ENCODE measurements at regions not wholly inside any gene's neighbourhood (a gene's known extent, or its start where the extent isn't known, plus 50 kb on each side); places are given as distances from the start of the nearest gene placed in this dataset.

DNA sequence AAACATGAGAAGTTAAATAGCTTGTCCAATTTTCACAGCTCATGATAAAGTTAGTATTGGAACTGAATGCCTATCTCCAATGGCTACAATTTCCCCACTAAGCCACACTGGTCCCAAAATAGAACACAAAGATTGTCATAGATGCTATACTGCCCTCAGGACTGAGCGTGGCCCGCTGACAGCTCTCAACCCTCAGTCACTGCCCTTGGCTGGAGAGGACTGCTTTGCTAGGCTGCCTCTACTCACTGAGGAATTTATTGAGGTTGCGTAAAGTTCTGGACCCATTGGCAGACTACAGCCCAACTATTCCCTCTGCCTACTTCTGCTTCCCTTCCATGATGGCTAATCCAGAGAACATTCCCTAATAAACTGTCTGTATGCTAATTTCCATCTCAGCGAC is 165.5 kb upstream of the BET1 start:
- no peaks in the 10 kb centered on the region for H3K36me3 Mint-ChIP-seq (ENCODE audit: low read depth)
- peaks cover 12% of the 10 kb centered on the region for H3K9me3 Mint-ChIP-seq
- intact Hi-C loops (cut with micrococcal nuclease) = loop anchor here (10.0 kb wide), 1 partner anchor 605 kb away; no protein-coding TSS in a partner anchor
- no peak overlapping the region for H3K27ac Mint-ChIP-seq
- H3K4me1 Mint-ChIP-seq (ENCODE audit: low read depth) = no peaks in the 10 kb centered on the region
- no peaks in the 10 kb centered on the region for H3K27me3 Mint-ChIP-seq
- H3K4me3 Mint-ChIP-seq = no peak overlapping the region

DNA sequence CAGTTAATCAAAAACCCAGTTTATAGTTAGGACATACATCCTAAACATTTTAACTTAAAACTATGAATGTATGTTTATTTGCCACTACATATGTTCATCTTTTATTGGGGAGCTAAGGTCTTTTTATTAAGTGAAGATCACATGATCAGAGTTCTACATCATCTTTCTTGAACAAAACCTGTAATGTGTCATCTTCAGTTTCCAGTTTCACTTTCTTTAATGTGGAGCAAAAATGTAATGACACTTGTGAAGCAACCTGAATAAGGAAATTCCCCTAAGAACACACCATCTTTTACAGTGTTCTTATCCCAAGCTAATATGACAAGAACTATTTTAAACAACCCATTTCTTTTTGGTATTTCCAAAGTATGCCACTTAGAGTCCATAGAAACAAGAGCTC is 166.7 kb upstream of the BET1 start:
- Mint-ChIP-seq H3K4me3 (no peak overlapping the region), H3K27ac (no peak overlapping the region), H3K36me3 (ENCODE audit: low read depth) (no peaks in the 10 kb centered on the region), H3K9me3 (peaks cover 7% of the 10 kb centered on the region), H3K27me3 (no peaks in the 10 kb centered on the region), H3K4me1 (ENCODE audit: low read depth) (no peaks in the 10 kb centered on the region)
- intact Hi-C loops (cut with micrococcal nuclease) = no loop called here

DNA sequence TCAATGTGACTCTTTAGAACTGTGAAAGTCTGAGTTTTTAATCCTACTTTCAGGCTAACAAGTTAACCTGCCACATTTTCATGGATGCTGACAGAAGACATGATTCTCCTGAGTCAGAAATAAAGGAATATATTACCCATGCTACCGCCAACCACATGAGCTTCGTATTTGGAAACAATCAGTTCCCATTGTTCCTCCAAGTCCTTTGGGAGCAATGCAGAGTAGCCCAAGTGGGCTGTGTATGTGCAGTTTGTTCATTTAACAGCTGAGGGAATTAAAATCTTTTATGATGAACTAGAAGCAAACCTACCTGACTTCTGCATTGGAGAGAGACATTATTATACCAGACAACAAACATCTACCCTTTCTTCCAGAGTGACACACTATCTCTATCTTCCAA is 169.3 kb upstream of the BET1 start:
- Mint-ChIP-seq H3K27ac (no peak overlapping the region), H3K36me3 (ENCODE audit: low read depth) (no peaks in the 10 kb centered on the region), H3K4me3 (no peak overlapping the region), H3K9me3 (no peaks in the 10 kb centered on the region), H3K27me3 (no peaks in the 10 kb centered on the region), H3K4me1 (ENCODE audit: low read depth) (peaks cover 14% of the 10 kb centered on the region)
- intact Hi-C loops (cut with micrococcal nuclease) = no loop called here

DNA sequence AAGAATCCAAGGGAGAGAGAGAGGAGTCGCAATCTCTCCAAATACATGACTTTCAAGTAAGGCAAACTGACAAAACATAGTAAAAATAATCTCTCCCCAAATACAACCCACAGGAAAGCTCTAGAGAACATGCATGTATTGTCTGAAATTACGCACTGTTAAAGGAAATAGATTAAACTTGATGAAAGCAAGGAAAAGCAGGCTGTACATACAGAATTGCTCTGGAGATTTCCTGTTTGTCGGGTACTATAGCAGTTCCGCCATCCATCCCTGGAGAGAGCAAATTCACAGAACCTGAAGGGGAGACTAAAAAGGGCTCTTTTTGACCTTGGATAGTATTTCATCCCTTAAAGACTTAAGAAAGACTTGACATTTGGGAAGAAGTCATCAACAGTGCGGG is 170.2 kb upstream of the BET1 start:
- intact Hi-C loops (cut with micrococcal nuclease) = no loop called here
- peaks cover 14% of the 10 kb centered on the region for H3K4me1 Mint-ChIP-seq (ENCODE audit: low read depth)
- H3K27me3 Mint-ChIP-seq = no peaks in the 10 kb centered on the region
- H3K36me3 Mint-ChIP-seq (ENCODE audit: low read depth) = no peaks in the 10 kb centered on the region
- H3K27ac Mint-ChIP-seq = no peak overlapping the region
- no peak overlapping the region for H3K4me3 Mint-ChIP-seq
- H3K9me3 Mint-ChIP-seq = no peaks in the 10 kb centered on the region

DNA sequence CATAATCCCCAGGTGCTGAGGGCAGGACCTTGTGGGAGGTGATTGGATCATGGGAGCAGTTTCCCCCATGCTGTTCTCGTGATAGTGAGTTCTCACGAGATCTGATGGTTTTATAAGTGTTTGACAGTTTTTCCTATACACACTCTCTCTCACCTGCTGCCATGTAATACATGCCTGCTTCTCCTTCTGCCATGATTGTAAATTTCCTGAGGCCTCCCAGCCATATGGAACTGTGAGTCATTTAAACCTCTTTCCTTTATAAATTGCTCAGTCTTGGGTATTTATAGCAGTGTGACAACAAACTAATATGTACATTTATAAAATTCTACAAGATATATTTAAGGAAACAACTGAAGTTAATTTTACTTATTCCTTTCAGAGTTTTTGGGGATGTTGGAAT is 170.8 kb upstream of the BET1 start:
- peaks cover 14% of the 10 kb centered on the region for H3K4me1 Mint-ChIP-seq (ENCODE audit: low read depth)
- no peak overlapping the region for H3K4me3 Mint-ChIP-seq
- no peak overlapping the region for H3K27ac Mint-ChIP-seq
- no peaks in the 10 kb centered on the region for H3K9me3 Mint-ChIP-seq
- H3K27me3 Mint-ChIP-seq = no peaks in the 10 kb centered on the region
- intact Hi-C loops (cut with micrococcal nuclease) = no loop called here
- H3K36me3 Mint-ChIP-seq (ENCODE audit: low read depth) = no peaks in the 10 kb centered on the region

DNA sequence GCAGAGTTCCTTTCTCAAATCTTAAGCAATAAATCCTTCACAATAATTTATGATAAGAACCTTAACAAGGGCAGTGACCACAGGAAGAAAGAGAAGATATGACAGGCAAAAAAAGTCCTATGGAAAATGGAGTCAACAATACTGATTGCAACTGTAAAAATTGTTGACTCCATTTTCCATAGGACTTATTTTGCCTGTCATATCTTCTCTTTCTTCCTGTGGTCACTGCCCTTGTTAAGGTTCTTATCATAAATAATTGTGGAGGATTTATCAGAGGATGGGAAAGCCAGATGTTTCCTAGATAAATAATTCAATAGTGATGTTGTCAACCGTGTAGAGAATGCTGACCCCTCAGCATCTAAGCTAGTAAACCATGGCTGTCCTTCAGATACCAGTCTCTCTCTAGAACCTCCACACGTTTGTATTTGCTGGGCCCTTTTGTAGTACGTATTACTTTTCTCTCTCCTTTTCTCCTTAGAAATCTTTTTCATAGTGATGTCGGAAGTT is 172.6 kb upstream of the BET1 start:
- Mint-ChIP-seq H3K27me3 (no peaks in the 10 kb centered on the region), H3K36me3 (ENCODE audit: low read depth) (no peaks in the 10 kb centered on the region), H3K27ac (no peak overlapping the region), H3K4me1 (ENCODE audit: low read depth) (peaks cover 14% of the 10 kb centered on the region), H3K4me3 (no peak overlapping the region), H3K9me3 (no peaks in the 10 kb centered on the region)
- intact Hi-C loops (cut with micrococcal nuclease) = no loop called here

DNA sequence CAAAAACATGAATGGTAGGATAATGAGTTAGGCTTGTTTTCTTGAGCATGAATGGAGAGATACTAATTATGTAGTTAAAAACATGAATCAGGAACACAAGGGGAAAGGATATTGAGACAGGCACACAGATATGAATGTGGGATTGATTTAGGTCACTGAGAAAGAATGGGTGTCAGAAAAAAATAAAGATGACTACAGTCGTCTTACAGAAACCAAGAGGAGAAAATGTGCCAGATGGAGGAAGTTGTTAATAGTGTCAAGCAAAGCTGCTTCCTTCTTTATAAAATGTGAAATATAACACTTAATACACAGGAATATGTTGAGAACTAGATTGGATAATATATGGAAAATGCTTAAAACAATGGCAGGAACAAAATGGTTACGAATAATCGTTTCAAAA is 173.3 kb upstream of the BET1 start:
- Mint-ChIP-seq H3K4me1 (ENCODE audit: low read depth) (peaks cover 14% of the 10 kb centered on the region), H3K27ac (peak overlapping the region; percentile 9), H3K9me3 (no peaks in the 10 kb centered on the region), H3K36me3 (ENCODE audit: low read depth) (no peaks in the 10 kb centered on the region), H3K4me3 (no peak overlapping the region), H3K27me3 (no peaks in the 10 kb centered on the region)
- intact Hi-C loops (cut with micrococcal nuclease) = no loop called here

DNA sequence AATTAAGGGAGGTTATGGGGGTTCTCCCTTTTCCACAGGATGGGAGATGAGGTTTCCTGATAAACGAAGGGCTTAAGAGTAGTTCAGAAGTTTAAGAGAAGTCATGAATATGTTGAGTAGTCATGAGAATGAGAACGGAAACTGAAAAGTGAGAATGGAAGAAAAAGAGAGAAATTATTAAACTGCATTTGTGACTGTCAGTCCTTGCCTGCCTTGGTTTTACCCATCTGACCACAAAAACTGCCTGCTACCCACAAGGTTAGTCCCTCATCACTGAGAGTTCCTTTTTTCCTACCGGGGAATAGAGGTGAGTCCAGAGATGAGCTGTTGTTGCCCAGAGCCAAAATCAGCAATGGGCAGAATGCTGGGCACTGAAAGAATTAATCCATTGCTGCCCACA is 174.1 kb upstream of the BET1 start:
- intact Hi-C loops (cut with micrococcal nuclease) = no loop called here
- no peaks in the 10 kb centered on the region for H3K36me3 Mint-ChIP-seq (ENCODE audit: low read depth)
- peak overlapping the region; percentile 9 for H3K27ac Mint-ChIP-seq
- H3K27me3 Mint-ChIP-seq = no peaks in the 10 kb centered on the region
- H3K4me1 Mint-ChIP-seq (ENCODE audit: low read depth) = peaks cover 14% of the 10 kb centered on the region
- no peaks in the 10 kb centered on the region for H3K9me3 Mint-ChIP-seq
- no peak overlapping the region for H3K4me3 Mint-ChIP-seq

DNA sequence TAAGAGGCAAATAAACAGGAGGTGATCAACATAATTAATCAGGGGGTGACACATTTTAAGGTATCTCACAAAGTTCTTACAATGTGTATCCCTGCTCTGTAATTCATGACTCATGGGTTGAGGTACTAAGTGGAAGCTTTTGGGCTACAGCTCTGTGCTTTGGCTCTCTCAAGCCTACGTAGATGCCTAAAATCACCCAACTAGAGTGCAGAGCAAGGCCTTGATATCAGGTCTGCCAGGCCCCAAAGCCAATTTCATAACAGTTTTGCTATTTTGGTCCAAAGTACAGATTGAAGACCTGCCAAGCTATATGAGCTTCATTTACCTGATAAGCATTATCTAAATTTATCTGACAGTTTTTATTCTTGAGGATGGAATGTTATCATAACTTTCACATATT is 175.3 kb upstream of the BET1 start:
- Mint-ChIP-seq H3K4me3 (no peak overlapping the region), H3K4me1 (ENCODE audit: low read depth) (peaks cover 14% of the 10 kb centered on the region), H3K9me3 (no peaks in the 10 kb centered on the region), H3K27ac (no peak overlapping the region), H3K27me3 (no peaks in the 10 kb centered on the region), H3K36me3 (ENCODE audit: low read depth) (no peaks in the 10 kb centered on the region)
- intact Hi-C loops (cut with micrococcal nuclease) = no loop called here

DNA sequence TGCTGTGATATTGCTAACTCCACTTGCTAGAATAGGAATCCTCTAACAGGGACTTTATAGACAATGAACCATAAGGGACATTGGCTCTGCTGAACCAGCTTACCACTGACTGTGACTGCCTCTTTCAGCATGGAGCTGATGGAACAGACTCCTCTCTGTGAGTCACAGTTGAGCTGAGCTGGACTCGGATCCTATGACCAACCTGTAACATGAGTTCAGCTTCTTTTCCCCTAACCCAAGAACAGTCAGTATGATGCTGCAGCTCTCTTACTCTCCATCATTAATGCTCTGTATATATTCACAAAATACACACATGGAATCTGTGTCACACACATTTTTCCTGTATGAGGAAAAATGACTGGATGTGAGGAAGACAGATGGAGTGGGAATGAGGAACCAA is 177.9 kb upstream of the BET1 start:
- Mint-ChIP-seq H3K27ac (no peak overlapping the region), H3K27me3 (no peaks in the 10 kb centered on the region), H3K9me3 (no peaks in the 10 kb centered on the region), H3K4me1 (ENCODE audit: low read depth) (peaks cover 13% of the 10 kb centered on the region), H3K4me3 (no peak overlapping the region), H3K36me3 (ENCODE audit: low read depth) (no peaks in the 10 kb centered on the region)
- intact Hi-C loops (cut with micrococcal nuclease) = no loop called here

DNA sequence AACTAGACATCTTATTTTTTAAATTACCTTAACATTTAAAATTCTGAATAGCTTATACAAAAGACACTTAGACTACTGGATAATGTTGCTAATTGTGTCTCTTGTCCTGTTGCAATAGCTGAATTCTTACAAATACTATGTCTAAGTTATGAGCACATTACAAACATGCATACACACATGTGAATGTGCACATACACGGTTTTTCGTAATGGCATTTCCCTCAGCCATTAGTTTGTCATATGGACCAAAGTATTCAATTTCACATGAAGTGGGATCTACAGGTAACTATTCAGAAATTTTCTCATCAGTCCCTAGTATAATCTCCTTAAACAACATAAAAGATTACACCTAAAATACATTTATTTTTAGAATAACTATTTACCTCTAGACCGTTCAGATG is 178.6 kb upstream of the BET1 start:
- no peak overlapping the region for H3K4me3 Mint-ChIP-seq
- H3K27ac Mint-ChIP-seq = no peak overlapping the region
- H3K4me1 Mint-ChIP-seq (ENCODE audit: low read depth) = peaks cover 7% of the 10 kb centered on the region
- no peaks in the 10 kb centered on the region for H3K36me3 Mint-ChIP-seq (ENCODE audit: low read depth)
- H3K9me3 Mint-ChIP-seq = peaks cover 2% of the 10 kb centered on the region
- no peaks in the 10 kb centered on the region for H3K27me3 Mint-ChIP-seq
- intact Hi-C loops (cut with micrococcal nuclease) = no loop called here

DNA sequence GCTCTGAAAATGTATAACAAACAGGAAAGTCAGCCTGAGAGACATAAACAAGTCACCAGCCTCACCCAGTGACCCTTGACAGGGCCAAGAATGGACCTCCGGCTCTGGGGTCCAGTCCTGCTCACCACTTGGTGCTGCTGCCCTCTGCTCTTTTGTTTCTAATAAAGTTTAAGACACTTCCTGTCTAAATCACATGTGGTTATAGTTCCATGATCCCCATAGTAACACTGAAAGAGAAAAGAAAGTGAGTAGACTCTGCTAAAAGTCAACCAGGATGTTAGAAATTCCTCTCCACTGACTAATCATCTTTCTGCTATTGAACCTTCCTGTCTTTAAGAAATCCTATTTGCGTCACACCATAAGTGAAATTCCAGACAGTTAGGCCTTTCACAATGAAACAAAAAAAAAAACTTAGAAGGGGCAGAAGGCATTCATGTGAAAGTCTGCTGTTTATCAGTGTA is 179.2 kb upstream of the BET1 start:
- no peak overlapping the region for H3K4me3 Mint-ChIP-seq
- H3K9me3 Mint-ChIP-seq = peaks cover 8% of the 10 kb centered on the region
- intact Hi-C loops (cut with micrococcal nuclease) = no loop called here
- H3K27ac Mint-ChIP-seq = no peak overlapping the region
- no peaks in the 10 kb centered on the region for H3K27me3 Mint-ChIP-seq
- no peaks in the 10 kb centered on the region for H3K36me3 Mint-ChIP-seq (ENCODE audit: low read depth)
- peaks cover under 1% of the 10 kb centered on the region for H3K4me1 Mint-ChIP-seq (ENCODE audit: low read depth)

DNA sequence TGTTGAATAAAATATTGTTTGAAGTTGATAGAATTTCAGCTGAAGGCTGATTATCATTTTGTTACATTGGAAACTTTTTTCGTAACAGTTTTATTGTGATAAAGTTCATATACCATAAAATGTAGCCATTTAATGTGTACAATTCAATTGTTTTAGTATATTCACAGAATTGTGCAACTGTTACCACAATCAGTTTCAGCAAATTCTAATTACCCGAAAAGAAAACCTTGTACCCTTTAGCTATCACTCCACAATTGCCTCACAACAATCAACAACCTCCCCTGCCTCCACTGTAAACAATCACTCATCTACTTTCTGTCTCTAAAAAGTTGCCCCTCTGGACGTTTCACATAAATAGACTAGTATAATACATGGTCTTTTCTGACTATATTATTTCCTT is 179.7 kb upstream of the BET1 start:
- H3K4me1 Mint-ChIP-seq (ENCODE audit: low read depth) = no peaks in the 10 kb centered on the region
- H3K9me3 Mint-ChIP-seq = peaks cover 8% of the 10 kb centered on the region
- H3K27me3 Mint-ChIP-seq = no peaks in the 10 kb centered on the region
- H3K27ac Mint-ChIP-seq = no peak overlapping the region
- H3K4me3 Mint-ChIP-seq = no peak overlapping the region
- intact Hi-C loops (cut with micrococcal nuclease) = no loop called here
- H3K36me3 Mint-ChIP-seq (ENCODE audit: low read depth) = no peaks in the 10 kb centered on the region

DNA sequence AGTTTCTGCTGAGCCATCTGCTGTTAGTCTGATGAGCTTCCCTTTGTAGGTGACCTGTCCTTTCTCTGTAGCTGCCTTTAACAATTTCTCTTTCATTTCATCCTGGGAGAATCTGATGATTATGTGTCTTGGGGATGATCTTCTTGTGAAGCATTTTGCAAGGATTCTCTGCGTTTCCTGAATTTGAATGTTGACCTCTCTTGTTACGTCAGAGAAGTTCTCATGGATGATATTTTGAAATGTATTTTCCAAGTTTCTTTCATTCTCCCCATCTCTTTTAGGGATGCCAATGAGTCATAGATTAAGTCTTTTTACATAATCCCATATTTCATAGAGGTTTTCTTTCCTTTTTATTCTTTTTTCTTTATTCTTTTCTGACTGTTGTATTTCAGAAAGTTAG is 184.2 kb upstream of the BET1 start:
- intact Hi-C loops (cut with micrococcal nuclease) = no loop called here
- Mint-ChIP-seq H3K4me3 (no peak overlapping the region), H3K27ac (no peak overlapping the region)

DNA sequence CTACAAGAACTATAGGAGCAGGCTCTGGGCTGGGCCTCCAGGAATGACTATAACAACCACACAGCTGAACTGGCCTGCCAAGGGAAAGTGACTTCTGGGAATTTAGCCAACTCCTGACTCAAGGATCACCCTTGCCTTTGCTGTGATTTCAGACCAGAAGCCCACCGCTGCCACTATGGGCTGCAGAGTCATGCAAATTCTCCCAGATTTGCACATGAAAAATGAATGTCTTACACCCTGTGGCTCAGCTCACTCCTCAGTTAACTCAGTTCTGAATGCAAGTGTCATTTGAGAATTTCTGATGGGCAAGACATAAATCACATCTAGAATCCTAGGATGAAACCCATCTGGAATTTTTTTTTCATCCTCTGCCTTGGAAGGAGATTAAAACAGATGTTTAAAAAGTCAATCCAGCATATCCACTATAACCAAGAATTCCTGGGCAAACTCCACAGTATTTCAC is 186.5 kb upstream of the BET1 start:
- Mint-ChIP-seq H3K9me3 (peaks cover 8% of the 10 kb centered on the region), H3K27me3 (no peaks in the 10 kb centered on the region)
- intact Hi-C loops (cut with micrococcal nuclease) = no loop called here

More for the DNA sequence above, 184.2 kb upstream of the BET1 start:
- H3K9me3 Mint-ChIP-seq = peaks cover 8% of the 10 kb centered on the region
- H3K27me3 Mint-ChIP-seq = no peaks in the 10 kb centered on the region
- no peaks in the 10 kb centered on the region for H3K36me3 Mint-ChIP-seq (ENCODE audit: low read depth)
- H3K4me1 Mint-ChIP-seq (ENCODE audit: low read depth) = no peaks in the 10 kb centered on the region

More for the DNA sequence above, 186.5 kb upstream of the BET1 start:
- Mint-ChIP-seq H3K4me3 (no peak overlapping the region), H3K27ac (no peak overlapping the region), H3K36me3 (ENCODE audit: low read depth) (no peaks in the 10 kb centered on the region), H3K4me1 (ENCODE audit: low read depth) (no peaks in the 10 kb centered on the region)

Data from dendritic cell treated with granulocyte-macrophage colony-stimulating factor and Interleukin-4, amounts not matched to agents 40 ng/mL and 50 ng/mL, for 4 days (primary cell).